ENCODE measurements at regions not wholly inside any gene's neighbourhood (a gene's known extent, or its start where the extent isn't known, plus 50 kb on each side); places are given as distances from the start of the nearest gene placed in this dataset.

- TF ChIP-seq EZH2 (IDR thresholded peaks at IDR 0.05; ENCODE audit: low read length, missing control alignments) (no peak), CTCF (conservative IDR thresholded peaks at IDR 0.05 in 1 of 2, IDR thresholded peaks at IDR 0.05 in 1 of 2; ENCODE audit: low read depth in 1 of 2, low read length in 2 of 2) (no peak)
These were observed 286.8 kb downstream of the SLITRK6 start for GRCh38 chr13:85512421-85512820.
